H7 (cell line): ENCODE measurements at regions not wholly inside any gene's neighbourhood (a gene's known extent, or its start where the extent isn't known, plus 50 kb on each side); places are given as distances from the start of the nearest gene placed in this dataset.

Source experiments
- DNase-seq: peaks from one replicate; pipeline ENCODE4 v3.0.0; 2012
- H3K27me3 ChIP-seq: 2 replicates; pipeline ENCODE4 v1.6.0; 2011; ENCODE audit warnings: mild to moderate bottlenecking, low read length; ENCODE audit not compliant: control insufficient read depth, insufficient read depth
- H3K36me3 ChIP-seq: replicated peaks from 2 replicates; pipeline ENCODE4 v1.5.1; 2011; ENCODE audit warnings: low read length; ENCODE audit not compliant: control insufficient read depth, insufficient read depth
- H3K4me3 ChIP-seq: 2 replicates; pipeline ENCODE4 v1.5.1; 2011; ENCODE audit warnings: low read depth, mild to moderate bottlenecking, control low read depth, low read length, moderate library complexity; ENCODE audit not compliant: insufficient read depth

DNA sequence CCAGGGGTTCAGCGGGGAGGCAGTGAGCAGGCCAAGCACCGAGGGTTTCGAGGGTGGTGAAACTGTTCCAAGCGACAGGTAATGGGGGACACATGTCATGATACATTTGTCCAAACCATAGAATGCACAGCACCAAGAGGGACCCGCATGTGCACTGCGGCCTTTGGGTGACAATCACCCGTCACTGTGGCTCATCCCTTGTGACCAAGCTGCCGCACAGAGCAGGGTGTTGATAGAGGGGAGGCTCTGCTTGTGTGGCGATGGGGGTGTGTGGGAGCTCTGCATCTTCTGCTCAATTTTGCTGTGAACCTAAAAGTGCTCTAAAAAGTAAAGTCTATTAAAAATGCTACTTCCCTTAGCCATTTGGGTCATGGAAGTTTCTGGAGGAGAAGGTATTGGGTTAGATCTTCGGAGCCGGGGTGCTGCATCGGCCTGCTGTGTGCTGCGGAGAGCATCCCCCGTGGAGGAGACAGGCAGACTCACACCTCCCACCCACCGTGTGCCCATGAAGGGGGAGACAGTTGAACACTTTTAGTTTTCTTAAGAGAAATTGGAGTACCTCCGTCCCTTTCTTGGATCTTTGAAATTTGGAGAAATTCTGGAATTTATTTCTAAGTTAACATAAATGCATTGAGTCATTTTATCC is 280.4 kb upstream of the IRX2 start:
- no peak overlapping the region for H3K4me3 ChIP-seq
- no peaks in the 10 kb centered on the region for H3K27me3 ChIP-seq
- no peak for DNase-seq
- no peaks in the 10 kb centered on the region for H3K36me3 ChIP-seq

DNA sequence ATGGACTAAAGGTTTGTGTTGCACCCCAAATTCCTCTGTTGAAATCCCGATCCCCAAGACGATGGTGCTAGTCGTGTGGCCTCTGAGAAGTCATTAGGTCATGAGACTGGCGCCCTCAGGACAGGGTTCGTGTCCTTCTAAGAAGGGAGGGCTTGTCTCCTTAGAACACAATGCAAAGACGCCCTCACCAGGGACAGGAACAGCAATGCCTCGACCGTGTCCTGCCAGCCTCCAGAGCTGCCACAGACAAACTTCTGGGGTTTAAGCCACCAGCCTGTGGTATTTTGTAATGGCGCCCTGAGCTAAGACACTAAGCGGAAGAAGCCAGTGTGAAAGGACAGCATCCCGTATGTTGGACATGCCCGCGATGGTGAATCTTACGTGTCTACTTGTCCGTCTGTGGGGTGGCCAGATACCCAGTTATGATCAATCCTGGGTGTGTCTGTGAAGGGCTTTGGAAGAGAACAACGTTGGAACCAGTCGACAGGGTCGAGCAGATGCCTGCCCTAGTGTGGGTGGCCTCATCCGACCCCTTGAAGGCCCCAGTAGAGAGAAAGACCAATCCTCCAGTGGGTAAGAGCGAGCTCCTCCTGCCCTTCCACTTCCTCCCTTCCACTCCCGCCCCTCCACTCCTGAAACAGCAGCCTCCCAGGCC is 279.2 kb upstream of the IRX2 start:
- no peaks in the 10 kb centered on the region for H3K27me3 ChIP-seq
- no peak overlapping the region for H3K4me3 ChIP-seq
- H3K36me3 ChIP-seq, result no peaks in the 10 kb centered on the region
- no peak for DNase-seq

DNA sequence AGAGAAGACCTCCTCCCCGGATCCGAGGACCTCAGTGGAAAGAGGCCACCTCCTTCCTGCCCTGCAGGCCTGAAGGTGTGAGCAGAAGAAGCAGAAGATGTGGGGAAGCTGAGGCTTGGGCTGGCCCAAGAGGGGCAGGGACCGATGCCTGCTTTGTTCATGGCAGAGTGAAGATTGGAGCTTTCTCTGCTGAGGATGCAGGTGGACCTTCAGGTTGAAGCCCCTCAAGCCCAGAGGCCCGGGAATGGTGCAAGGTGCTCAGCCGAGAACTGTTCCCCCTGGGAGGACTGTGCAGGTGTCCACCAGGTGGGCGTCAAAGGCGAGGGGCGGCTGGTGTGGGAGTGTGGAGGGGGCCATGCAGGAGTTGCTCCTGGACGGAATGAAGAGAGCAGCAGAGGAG is 277.9 kb upstream of the IRX2 start:
- Histone ChIP-seq H3K27me3 (no peaks in the 10 kb centered on the region), H3K36me3 (no peaks in the 10 kb centered on the region), H3K4me3 (no peak overlapping the region)
- no peak for DNase-seq

DNA sequence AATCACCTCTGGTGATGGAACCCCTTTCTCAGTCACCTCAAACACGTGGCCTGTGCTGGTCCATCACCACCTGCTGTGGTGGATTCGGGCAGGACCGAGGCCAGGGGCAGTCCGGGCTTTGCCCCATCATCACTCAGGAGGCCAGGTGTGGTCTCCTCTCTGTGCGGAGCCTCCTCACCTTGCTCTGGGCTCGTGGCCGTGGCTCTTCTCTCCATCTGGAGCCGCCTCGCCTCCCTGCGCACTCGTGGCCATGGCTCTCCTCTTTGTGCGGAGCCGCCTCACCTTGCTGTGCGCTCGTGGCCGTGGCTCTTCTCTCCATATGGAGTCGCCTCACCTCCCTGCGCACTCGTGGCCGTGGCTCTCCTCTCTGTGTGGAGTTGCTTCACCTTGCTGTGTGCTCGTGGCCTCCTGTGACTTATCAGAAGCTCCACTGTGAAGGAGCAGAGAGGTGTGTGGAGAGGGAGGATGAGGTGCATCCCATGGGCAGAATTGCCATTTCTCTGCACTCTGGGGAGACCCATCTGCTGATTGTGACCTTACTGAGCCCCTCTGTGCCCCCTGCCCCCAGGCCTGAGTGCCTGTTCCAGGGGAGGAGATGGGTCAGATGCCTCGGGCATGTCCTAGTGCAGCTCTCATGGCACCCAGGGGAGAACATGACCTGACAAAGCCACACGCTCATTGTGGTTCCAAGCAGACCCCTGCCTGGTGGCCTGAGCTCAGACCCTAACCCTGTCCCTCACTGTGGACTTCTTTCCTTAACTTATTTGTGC is 276.6 kb upstream of the IRX2 start:
- H3K4me3 ChIP-seq, result no peak overlapping the region
- H3K27me3 ChIP-seq, result no peaks in the 10 kb centered on the region
- no peak for DNase-seq
- no peaks in the 10 kb centered on the region for H3K36me3 ChIP-seq

DNA sequence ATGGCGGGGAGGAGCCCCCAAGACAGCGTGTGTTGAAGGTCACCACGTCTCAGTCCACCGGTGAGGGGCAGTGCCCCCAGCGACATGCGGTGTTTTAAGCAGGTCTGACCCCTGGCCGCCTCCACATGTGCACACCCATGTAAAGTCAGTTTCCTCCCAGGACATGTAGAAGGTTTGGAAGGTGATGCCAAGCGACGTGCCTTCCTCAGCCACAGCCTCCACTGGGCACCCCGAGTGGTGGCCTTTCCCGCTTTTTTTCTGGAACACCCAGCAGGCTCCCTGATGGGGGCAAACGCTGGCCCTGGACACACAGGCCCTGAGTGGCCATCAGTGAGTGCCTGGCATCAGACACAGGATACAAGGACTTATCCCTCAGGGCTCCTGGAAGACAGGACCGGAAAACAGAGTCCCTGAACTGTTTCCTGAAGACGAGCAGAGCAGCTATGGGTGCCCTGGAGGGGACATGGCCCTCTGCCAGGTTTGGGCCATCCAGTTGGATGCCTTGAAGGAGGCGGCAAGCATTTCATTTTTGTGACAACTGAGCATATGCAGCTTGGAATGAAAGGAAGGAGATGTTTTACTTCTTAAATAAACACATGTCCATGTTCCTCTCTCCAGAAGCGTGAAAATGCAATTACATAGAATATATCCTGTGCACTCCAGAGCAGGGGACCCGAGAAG is 275.8 kb upstream of the IRX2 start:
- Histone ChIP-seq H3K4me3 (no peak overlapping the region), H3K27me3 (no peaks in the 10 kb centered on the region), H3K36me3 (no peaks in the 10 kb centered on the region)
- no peak for DNase-seq

DNA sequence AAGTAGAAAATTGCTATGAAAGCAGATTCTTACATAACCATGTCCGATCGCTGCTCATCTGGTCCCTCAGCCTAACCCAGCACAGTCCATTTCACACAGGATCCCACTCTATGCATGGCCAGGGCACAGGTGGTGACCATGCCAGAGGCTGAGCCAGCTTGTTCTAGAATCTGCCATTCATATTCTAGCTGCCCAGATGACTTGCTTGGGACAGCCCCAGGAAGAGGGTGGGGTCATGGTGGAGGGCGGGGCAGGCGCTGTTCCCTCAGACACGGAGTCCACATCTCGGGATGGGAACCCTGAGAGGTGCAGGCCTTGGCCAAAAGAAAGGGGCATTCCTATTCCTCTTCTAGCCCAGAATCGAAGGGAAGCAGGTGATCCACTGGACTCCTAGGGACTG is 275.2 kb upstream of the IRX2 start:
- no peak for DNase-seq
- Histone ChIP-seq H3K36me3 (no peaks in the 10 kb centered on the region), H3K27me3 (no peaks in the 10 kb centered on the region), H3K4me3 (no peak overlapping the region)

DNA sequence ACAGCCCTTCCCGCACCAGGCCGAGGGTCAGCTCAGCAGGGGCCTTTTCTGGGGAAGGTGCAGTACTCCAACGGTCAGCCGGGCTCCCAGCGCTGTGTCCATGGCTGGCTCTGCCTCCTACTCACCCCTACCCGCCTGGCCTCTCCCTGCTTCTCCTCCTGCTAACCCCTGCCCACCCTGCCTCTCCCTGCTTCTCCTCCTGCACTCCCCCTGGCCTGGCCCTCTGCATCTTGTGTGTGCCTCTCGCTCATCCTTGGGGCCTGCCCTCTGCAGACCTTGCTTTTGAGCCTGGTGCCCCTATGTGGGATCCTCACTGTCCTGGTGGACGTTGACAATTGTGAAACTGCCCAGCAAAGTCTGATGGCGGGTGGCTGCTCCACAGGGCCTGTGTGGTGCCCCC is 274.6 kb upstream of the IRX2 start:
- DNase-seq, result no peak
- H3K36me3 ChIP-seq, result no peaks in the 10 kb centered on the region
- no peak overlapping the region for H3K4me3 ChIP-seq
- no peaks in the 10 kb centered on the region for H3K27me3 ChIP-seq

DNA sequence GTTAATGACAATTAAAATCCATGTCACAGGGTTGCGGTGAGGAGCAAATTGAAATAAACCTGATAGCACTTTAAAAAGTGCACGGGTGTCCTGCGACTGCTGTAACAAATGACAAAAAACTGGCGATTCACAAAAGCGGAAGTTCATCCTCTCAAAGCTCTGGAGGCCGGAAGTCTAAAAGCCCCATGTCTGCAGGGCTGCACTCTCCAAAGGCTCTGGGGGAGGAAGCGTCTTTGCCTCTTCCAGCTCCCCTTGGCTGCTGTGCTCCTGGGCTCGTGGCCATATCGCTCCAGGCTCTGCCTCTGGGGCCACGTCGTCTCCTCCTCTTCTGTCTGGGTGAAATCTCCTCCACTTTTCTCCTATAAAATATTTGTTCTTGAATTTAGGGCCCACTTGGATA is 273.9 kb upstream of the IRX2 start:
- no peak for DNase-seq
- no peak overlapping the region for H3K4me3 ChIP-seq
- no peaks in the 10 kb centered on the region for H3K36me3 ChIP-seq
- no peaks in the 10 kb centered on the region for H3K27me3 ChIP-seq

DNA sequence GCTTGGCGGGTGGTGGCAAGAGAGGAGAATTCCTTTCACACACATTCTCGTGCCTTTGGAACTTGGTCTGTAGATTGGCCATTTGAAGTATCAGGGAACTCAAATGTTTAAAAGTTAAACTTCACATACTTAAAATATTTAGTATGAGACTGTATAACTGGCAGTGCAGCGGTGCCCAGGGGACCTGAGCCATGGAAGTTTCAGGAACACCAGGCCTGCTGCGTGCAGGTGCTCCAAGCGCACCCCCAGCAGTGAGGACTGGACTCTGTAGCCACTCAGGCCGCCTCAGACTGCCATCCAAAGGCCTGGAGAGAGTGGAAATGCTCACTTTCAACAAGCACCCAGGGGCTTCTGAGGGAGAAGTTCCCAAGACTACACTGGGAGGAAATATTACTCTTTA is 273.5 kb upstream of the IRX2 start:
- Histone ChIP-seq H3K36me3 (no peaks in the 10 kb centered on the region), H3K27me3 (no peaks in the 10 kb centered on the region), H3K4me3 (no peak overlapping the region)
- DNase-seq, result no peak

DNA sequence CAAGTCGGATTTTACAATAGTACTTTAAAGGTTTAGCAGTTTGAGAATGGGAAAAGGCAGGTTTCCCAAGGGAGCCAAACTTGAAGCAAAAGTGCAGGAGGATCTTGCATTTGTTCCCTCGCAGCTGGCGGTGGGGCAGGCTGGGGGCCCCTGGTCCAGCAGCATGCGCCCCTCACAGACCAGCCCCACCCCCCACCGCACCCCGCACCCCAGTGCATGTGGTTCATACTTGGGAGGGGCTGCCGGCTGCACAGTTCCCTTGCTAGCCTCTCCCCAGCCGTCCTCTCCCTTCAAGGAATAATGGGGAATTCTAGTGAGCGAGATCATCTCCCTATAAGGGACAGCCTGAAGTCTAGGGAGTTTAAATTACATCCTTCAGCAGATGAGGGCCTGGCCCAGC is 273.1 kb upstream of the IRX2 start:
- H3K27me3 ChIP-seq, result no peaks in the 10 kb centered on the region
- H3K36me3 ChIP-seq, result no peaks in the 10 kb centered on the region
- DNase-seq, result no peak
- H3K4me3 ChIP-seq, result no peak overlapping the region

DNA sequence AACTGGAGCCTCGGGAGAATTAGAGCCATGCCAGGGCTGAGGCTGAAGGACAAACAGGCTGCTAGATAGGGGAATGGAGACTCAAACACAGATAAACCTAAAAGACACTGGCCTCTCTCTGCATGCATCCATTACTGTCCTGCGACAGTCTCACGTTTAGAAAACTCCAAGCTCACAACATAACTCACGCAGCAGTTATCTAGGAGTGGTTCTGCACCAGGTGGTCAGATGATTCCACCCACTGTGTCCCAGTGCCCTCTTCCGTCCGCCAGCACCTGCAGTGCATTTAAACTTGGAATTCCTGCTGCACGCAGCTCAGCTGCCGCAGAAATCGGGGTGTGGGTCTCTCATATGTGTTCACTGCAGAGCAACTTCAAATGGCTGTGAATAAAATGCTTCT is 272.6 kb upstream of the IRX2 start:
- DNase-seq, result no peak
- Histone ChIP-seq H3K36me3 (no peaks in the 10 kb centered on the region), H3K4me3 (no peak overlapping the region), H3K27me3 (no peaks in the 10 kb centered on the region)

DNA sequence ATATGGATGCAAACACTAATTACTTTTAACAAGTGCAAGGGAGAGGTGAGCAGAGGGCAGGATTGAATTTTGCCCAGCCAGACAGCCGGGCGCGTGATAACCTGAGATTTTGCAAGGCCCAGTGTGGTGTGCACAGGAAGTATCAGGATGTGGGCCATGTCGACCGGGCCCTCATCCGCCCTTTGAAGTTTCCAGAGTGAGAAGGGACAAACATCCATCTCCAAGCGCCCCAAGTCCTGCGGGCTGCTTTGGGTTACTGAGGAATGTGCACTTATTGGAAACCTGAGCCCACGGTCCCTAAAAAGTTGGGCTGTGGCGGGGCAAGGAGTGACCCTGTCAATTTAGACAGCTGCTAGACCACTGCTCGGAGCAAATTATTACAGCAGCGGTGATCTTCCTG is 272.2 kb upstream of the IRX2 start:
- no peak for DNase-seq
- Histone ChIP-seq H3K36me3 (no peaks in the 10 kb centered on the region), H3K27me3 (no peaks in the 10 kb centered on the region), H3K4me3 (no peak overlapping the region)

DNA sequence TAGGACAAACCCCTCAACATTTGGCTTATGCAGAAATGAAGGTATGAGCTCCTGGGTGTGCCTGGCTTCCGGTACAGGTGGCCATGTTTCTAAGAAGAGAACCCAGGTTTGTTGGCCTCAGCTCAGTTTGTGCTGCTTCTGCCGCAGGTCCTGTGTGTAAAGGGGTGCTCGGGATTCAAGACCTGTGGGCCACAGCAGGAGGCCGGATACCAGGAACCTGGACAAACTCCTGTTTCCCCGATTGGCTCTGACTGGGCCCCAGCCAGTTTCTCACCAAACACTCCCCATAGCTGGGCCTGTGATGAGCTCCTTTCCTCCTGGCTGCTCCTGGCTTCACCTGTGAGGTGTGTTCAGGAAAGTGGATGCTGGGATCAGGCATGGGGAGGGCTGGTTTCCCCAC is 271.2 kb upstream of the IRX2 start:
- no peak for DNase-seq
- no peaks in the 10 kb centered on the region for H3K27me3 ChIP-seq
- no peaks in the 10 kb centered on the region for H3K36me3 ChIP-seq
- H3K4me3 ChIP-seq, result no peak overlapping the region

DNA sequence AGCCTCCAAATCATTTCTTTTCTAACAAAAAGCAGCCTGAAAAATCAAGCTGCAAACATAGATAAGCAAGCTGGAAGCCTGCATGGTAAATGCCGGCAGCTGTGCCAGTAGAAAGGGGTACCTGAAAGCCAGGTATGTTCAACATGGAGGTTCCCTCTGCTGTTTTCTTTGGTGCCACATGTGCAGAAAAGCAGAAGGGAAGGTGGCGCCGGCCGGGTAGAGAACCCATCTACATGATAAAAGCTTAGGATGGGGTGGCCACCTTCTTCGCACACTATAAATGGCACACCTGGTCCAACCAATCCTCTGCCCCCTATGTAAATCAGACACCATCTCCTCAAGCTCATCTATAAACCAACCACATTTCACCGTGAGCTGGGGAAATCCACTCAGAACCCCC is 268.9 kb upstream of the IRX2 start:
- no peak for DNase-seq
- H3K36me3 ChIP-seq, result no peaks in the 10 kb centered on the region
- no peaks in the 10 kb centered on the region for H3K27me3 ChIP-seq
- no peak overlapping the region for H3K4me3 ChIP-seq

DNA sequence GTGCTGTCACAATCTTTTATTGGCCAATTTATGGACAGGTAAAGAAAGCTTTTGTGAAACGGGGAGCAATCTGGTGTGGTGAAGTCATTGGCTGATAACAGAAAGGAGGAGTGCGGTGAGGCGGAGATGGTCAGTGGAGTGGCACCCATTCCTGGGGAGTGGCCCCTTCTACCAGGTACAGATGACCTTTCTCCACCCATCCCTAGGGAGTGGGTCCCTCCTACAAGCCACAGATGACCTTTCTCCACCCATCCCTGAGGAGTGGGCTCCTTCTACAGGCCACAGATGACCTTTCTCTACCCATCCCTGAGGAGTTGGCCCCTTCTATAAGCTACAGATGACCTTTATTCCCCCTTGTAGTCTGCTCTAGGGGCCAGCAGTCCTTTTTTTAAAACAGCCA is 267.6 kb upstream of the IRX2 start:
- Histone ChIP-seq H3K4me3 (no peak overlapping the region), H3K36me3 (no peaks in the 10 kb centered on the region), H3K27me3 (no peaks in the 10 kb centered on the region)
- no peak for DNase-seq
